Ramos (cell line): ENCODE measurements at regions not wholly inside any gene's neighbourhood (a gene's known extent, or its start where the extent isn't known, plus 50 kb on each side); places are given as distances from the start of the nearest gene placed in this dataset.

Experiments used
- in situ Hi-C: fragments of 300-500 bp; cut with MboI; formaldehyde crosslinking; loops from one replicate; pipeline ENCODE4 v1.14.3; 2022; ENCODE audit warnings: low sequenced_read_pairs; ENCODE audit not compliant: unreplicated experiment

GRCh38 chr2:220076734-220077133 lies 449.3 kb downstream of the SLC4A3 start:
- in situ Hi-C loops, result no loop called here

GRCh38 chr2:220077488-220077887 lies 450.1 kb downstream of the SLC4A3 start:
- in situ Hi-C loops, result no loop called here

- in situ Hi-C loops, result no loop called here
These were observed 451.0 kb downstream of the SLC4A3 start for GRCh38 chr2:220078439-220078838.

GRCh38 chr2:220079595-220079994 lies 452.2 kb downstream of the SLC4A3 start:
- in situ Hi-C loops, result no loop called here

- in situ Hi-C loops, result no loop called here
These were observed 453.7 kb downstream of the SLC4A3 start for GRCh38 chr2:220081171-220081570.

- in situ Hi-C loops, result no loop called here
These were observed 462.6 kb downstream of the SLC4A3 start for GRCh38 chr2:220090050-220090449.

GRCh38 chr2:220096406-220096805 lies 469.0 kb downstream of the SLC4A3 start:
- in situ Hi-C loops, result no loop called here

GRCh38 chr2:220101980-220102379 lies 474.6 kb downstream of the SLC4A3 start:
- in situ Hi-C loops, result no loop called here

GRCh38 chr2:220103596-220103995 lies 476.2 kb downstream of the SLC4A3 start:
- in situ Hi-C loops, result no loop called here

GRCh38 chr2:220104871-220105351 lies 477.5 kb downstream of the SLC4A3 start:
- in situ Hi-C loops, result no loop called here

GRCh38 chr2:220106065-220106464 lies 478.6 kb downstream of the SLC4A3 start:
- in situ Hi-C loops, result no loop called here

GRCh38 chr2:220107380-220107791 lies 480.0 kb downstream of the SLC4A3 start:
- in situ Hi-C loops, result no loop called here

GRCh38 chr2:220114443-220114842 lies 487.0 kb downstream of the SLC4A3 start:
- in situ Hi-C loops, result no loop called here

- in situ Hi-C loops, result no loop called here
These were observed 489.6 kb downstream of the SLC4A3 start for GRCh38 chr2:220117025-220117424.

- in situ Hi-C loops, result no loop called here
These were observed 492.6 kb downstream of the SLC4A3 start for GRCh38 chr2:220120041-220120440.

GRCh38 chr2:220123751-220124150 lies 496.3 kb downstream of the SLC4A3 start:
- in situ Hi-C loops, result no loop called here

GRCh38 chr2:220125551-220125950 lies 498.1 kb downstream of the SLC4A3 start:
- in situ Hi-C loops, result no loop called here

GRCh38 chr2:220127311-220127710 lies 499.9 kb downstream of the SLC4A3 start:
- in situ Hi-C loops, result no loop called here

- in situ Hi-C loops, result no loop called here
These were observed 500.4 kb downstream of the SLC4A3 start for GRCh38 chr2:220127876-220128275.

GRCh38 chr2:220129391-220129790 lies 502.0 kb downstream of the SLC4A3 start:
- in situ Hi-C loops, result no loop called here

- in situ Hi-C loops, result no loop called here
These were observed 507.5 kb downstream of the SLC4A3 start for GRCh38 chr2:220134756-220135534.

GRCh38 chr2:220143336-220143735 lies 515.9 kb downstream of the SLC4A3 start:
- in situ Hi-C loops, result no loop called here
